ENCODE measurements at regions not wholly inside any gene's neighbourhood (a gene's known extent, or its start where the extent isn't known, plus 50 kb on each side); places are given as distances from the start of the nearest gene placed in this dataset.

- TF ChIP-seq POLR2AphosphoS5 (IDR thresholded peaks at IDR 0.05; ENCODE audit: low read depth, low read length), result no peak
- TF ChIP-seq POLR2A (IDR thresholded peaks at IDR 0.05; ENCODE audit: low read depth, low read length), result no peak
- TF ChIP-seq TAF1 (IDR thresholded peaks at IDR 0.05; ENCODE audit: borderline replicate concordance, low read depth, low read length), result no peak
These were observed 77.7 kb downstream of the C9orf152 start for GRCh38 chr9:110130211-110130610.

All from GM12892 (cell line).